HG03280 (cell line): ENCODE measurements at regions not wholly inside any gene's neighbourhood (a gene's known extent, or its start where the extent isn't known, plus 50 kb on each side); places are given as distances from the start of the nearest gene placed in this dataset.

Experiments
- ATAC-seq: cut with Tn5 transposase; IDR thresholded peaks from one replicate; pipeline ENCODE4 v1.9.1; 2021; ENCODE audit warnings: mild to moderate bottlenecking, moderate library complexity; ENCODE audit not compliant: unreplicated experiment

DNA sequence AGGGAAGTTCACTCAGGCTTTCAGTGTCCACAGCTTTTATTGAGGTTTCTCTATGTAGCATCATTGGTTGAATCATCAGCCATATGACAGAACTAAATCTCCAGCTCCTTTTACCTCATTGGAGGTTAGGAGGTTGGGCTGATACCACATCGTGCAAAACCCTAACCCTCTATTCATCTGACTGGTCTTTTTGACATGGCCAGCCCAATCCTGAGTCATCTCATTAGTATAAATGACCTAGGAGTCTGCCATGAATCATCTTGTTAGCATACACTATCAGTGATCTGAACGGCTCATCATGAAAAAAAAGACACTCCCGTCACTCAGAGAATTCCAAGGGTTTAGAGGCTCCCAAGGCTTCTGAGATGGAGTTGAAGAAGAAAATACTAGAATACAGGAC is 669.8 kb upstream of the POT1 start:
- ATAC-seq: no peak

DNA sequence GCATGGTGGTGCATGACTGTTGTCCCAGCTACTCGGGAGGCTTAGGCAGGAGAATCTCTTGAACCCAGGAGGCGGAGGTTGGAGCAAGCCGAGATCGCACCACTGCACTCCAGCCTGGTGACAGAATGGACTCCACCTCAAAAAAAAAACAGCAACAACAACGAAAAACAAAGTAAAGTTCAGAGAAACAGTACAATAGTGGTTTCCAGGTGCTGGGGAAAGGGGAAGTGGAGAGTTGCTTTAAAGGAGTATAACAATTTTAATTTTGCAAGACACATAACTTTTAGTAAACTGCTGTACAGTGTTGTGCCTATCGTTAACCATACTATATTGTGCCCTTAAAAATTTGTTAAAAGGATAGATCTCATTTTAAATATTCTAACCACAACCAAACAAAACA is 662.7 kb upstream of the POT1 start:
- ATAC-seq: no peak

DNA sequence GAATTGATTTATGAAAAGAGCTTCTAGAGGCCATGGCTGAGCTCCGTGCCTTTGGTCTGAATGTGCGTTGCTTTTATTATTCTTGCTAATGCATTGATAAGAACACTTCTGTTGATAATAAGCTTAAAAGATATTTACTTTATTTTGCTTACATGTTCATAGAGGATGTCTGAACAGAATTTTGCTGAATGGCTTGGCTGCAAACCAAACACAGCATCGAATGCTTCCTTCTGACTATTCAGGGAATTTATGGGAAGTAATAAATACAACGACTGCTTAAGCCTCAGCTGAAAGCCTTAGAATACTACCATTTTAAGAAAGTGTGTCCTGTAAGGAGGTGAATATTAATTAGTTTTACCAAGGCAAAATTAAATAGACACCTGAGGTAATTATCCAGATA is 643.5 kb upstream of the POT1 start:
- no peak for ATAC-seq

DNA sequence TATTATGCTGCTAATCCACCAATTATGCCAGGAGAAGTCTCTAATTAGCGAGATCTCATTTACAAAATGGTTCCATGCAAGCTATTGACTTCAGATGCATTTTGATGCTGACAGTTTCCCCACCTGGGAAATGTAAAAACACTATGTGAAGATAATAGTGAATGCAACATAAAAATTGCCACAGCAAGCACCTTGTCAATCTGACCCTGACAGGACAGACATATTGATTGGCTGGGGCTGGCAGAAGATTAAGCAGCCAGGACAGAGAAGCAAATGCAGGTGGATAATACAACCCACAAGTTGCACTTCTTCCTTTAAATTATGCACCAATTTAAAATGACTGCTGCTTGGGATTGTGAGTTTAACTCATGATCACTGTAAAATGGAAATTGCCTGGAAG is 642.8 kb upstream of the POT1 start:
- ATAC-seq: no peak

DNA sequence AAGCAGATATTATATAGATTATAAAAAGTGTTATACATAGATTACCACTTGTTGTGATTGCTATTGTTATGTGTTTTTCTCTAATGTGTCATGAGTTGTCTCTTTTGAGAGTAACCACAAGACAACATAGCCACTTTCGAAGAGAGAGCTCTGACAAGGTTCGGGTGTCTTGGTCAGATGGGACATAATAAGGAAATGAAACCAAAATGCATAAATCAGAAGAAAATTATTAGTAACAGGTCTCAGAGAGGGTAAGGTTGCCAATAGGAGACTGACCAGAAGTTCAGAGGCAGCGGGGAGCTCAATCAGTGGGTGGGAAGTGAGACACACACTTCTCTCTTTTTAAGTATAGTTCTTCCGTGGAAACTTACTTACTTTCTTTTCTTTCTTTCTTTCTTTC is 639.2 kb upstream of the POT1 start:
- ATAC-seq: peak; percentile 97

DNA sequence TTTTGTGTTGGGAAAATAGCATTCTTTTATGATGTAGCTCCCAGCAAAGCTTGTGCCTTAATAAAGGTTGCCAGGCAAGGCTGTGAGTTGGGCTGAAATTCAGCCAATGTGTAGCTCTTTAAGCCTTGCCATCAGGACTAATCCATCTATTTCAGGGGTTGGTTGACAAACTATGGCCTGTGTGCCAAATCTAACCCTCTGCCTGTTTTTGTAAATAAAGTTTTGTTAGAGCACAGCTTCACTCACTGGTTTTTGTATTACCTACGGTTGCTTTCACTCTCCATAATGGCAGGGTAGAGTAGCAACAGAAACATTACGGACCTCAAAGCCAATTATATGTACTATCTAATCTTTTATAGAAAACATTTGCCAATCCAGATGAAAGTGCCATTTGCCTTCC is 638.1 kb upstream of the POT1 start:
- ATAC-seq: no peak

DNA sequence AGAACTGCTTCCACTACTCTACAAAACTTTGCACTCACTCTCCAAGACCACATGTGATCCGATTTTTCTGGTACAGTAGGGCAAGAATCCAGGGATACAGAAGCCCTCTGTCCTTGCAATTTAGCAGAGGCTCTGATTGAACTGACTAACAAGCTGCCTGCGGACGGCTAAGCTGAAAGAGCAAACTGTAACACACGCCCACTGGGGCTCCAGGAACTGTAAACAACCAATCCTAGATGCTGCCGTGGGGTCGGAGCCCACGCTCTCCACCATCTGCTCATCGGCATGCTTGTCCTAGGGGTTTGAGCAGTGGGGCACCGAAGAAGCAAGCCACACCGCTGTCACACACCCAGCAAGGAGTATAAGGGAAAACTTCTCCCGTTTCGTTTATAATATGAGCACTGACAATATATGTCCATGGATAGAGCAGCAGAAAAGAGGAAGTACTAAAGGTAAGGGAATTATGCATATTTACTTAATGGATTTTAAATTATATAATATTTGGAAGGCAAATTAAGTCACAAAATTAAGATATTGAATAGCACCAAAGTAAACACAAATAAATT is 634.4 kb upstream of the POT1 start:
- ATAC-seq: no peak

DNA sequence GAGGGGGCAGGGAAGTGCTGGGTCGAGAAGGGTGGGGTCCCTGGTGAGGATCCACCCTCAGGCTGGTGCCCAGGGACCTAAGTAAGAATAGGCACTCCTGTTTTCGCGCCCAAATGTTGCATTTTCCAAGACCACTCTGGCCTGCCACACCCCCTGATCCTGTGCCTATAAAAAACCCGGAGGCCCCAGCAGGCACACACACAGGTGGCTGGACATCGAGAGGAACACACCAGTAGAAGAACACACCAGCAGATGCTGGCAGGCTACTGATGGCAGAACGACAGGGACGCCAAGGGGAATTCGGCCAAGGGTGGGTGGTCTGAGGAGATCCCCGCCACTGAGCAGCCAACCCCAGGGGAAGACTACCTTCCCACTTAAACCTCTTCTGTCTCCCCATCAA is 633.9 kb upstream of the POT1 start:
- ATAC-seq: no peak

DNA sequence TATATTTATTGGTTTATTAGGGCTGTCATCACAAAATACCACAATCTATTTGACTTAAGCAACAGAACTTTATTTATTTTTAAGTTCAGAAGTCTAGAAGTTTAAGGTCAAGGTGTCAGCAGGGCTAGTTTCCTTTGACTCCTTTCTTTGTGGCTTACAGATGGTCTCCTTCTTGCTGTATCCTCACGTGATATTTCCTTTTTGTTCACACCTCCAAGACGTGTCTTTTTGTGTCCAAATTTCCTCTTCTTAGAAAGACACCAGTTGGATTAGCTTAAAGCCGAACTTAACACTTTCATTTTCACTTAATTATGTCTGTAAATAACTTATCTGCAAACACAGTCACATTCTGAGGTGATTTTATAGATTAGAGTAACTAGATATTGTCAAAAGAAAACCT is 631.4 kb upstream of the POT1 start:
- no peak for ATAC-seq

DNA sequence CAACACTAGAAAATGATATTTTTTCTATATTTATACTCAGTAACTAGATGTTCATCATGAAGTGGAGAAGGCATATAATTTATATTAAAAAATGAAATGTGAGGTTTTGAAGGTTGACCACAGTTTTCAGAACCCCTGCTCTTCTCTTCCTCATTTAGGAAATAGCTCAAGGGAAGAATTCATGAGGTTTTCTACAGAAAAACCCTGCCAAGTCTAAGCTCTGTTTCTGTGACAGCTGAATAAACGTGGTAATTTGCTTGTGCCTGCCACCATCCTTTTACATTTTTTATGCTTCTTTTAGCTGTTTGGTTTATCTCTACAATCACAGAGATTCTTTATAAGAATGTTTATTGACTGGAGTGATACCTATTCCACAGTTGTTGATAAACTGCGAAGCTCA is 630.3 kb upstream of the POT1 start:
- no peak for ATAC-seq

DNA sequence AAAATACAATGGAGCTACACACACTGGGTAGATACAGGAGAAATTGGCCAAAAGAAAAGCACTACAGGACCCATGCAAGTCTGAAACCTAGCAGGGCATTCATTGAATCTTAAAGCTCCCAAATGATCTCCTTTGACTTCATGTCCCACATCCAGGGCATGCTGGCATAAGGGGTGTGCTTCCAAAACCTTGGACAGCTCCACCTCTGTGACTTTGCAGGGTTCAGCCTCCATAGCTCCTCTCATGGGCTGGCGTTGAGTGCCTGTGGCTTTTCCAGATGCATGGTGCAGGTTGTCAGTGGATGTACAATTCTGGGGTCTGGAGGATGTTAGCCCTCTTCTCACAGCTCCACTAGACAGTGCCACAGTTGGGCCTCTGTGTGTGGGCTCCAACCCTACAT is 626.3 kb upstream of the POT1 start:
- ATAC-seq: no peak

DNA sequence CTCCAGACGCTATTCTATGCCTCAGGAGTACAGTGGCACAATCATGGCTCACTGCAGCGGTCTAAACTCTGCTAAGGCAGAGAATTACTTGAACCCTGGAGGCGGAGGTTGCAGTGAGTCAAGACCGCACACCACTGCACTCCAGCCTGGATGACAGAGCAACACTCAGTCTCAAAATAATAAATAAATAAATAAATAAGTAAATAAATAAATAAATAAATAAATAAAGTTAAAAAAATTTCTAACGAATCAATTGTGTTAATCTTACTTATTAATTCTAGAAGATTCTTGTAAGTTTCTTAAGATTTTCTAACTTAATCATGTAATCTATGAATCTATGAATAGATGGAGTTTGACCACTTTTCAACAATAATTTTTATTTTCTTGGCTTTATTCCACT is 621.4 kb upstream of the POT1 start:
- no peak for ATAC-seq

DNA sequence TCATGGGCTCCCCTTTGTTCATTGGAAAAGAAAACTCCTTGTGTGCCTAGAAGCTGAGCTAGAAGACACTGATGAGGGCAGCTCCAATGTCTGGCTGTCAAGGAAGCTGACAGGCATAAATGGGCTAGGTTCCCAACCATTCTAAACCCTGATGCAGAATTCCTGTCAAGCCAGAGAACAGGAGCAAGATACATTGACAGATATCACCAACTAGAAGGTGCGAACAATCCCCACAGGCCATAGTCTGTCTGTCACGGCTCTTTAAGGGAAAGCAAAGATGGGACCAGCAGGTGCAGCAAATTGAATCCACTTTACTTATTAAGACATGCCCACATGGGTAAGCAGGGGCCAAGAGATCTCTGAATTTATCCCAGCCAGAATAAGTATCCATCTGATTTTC is 617.9 kb upstream of the POT1 start:
- ATAC-seq: no peak

DNA sequence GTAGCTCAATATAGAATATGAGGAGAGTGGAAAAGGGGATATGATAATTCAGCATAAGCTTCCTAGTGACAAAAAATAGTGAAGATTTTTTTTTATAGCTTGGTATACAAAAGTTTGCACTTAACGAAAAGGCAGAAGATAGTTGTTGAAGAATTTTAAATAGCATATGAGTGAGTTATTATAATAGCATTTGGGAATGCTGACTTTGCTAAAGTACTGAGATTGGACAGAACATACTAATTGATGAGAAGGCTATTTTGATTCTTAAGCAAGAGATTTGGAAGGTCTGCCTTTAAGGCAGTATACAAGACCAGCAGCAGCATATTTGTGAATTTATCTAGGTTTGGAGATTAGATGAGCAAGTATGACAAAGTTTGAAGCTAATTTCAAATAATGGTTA is 600.9 kb upstream of the POT1 start:
- no peak for ATAC-seq

DNA sequence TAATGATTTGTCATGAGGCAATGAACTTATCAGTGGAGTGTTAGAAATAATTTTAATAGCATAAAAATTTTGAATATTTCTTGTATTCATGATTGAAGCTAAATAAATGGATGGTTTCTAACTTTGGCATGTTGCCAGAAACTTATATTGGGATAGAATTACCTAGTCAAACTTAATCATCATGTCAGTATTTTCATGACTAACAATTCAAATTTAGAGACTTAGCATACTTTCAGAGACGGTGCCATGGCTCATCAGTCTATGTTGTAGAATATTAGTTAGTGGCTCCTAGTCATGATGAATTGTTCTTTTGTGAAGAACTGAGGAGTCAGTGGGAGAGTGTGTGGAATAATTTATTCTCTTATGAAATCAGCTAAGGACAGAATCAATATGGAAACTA is 599.6 kb upstream of the POT1 start:
- ATAC-seq: no peak

DNA sequence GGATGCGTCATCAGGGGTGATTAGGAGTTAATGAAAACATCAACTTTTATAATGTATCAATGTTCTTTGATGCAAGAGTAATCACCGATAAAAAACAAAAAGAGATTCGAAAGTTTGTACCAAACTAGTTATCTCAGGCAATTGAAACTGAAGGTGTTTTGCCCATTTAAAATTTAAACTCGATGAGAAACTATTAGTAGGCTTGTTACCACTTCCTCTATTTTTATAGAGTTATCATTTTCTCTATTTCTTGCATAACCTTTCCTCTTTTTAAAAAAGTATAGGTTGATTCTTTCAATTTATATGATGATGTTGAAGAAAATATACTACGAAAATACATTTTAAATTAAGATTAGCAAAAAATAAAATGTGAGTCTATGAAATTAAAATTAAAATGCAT is 597.3 kb upstream of the POT1 start:
- no peak for ATAC-seq

DNA sequence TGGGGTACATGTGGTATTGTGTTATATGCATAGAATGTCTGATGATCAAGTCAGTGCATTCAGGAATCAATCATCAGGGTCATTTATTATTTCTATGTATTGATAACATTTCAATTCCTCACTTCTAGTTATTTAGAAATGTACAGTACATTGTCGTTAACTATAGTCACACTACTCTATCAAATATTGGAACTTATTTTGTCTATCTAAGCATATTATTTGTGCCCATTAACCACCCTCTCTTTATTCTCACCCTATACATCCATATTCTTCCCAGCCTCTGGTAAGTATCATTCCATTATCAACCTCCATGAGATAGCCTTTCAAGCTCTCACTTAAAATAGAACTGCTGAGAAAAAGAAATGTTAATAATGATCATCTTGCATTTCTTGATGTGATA is 596.5 kb upstream of the POT1 start:
- no peak for ATAC-seq

DNA sequence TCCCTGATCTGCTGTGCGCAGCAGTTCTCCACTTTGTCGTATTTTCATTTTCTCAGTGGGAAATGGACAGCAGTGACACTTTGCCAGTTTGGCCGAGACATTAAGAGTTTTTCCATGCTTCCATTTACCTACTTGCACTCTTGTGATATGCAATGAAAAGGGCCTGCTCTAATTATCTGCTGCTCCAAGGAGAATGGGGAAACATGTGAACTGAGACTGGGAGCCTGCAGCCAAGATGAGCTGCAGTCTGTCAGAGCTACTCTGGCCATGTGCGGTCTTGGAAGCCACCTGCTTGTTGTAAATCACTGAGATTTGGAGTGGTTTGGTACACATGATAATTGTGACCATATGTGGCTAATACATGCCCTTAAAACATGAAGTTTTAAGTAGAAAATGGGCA is 586.6 kb upstream of the POT1 start:
- ATAC-seq: no peak

DNA sequence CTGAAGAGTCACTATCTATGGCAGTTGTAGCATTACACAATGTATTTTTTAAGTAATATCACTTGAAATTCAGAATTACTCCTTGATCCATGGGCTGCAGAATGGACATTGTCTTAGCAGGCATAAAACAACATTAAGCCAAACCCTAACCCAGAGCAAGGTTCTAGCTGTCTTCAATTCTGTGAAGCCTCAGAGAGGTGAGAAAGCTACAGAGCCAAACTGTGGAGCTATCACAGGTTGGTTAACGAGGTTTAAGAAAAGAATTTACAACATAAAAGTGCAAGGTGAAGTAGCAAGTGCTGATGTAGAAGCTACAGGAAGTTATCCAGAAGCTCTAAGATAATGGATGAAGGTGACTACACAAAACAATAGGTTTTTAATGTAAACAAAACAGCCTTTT is 582.7 kb upstream of the POT1 start:
- ATAC-seq: no peak

DNA sequence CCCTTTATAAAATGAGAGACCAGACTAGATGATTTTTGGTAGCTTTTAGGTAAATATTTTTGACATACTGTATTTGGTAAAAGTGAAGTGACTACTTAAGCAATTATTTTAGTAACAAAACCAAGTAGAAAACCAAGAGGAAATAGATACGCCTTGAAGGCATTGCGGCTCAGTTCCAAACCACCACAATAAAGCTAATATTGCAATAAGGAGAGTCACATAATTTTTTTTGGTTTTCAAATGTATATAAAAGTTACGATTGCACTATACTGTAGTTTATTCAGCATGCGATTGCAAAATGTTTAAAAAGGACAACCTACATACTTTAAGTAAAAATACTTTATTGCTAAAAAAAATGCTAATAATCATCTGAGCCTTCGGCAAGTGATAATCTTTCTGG is 581.7 kb upstream of the POT1 start:
- ATAC-seq: no peak

DNA sequence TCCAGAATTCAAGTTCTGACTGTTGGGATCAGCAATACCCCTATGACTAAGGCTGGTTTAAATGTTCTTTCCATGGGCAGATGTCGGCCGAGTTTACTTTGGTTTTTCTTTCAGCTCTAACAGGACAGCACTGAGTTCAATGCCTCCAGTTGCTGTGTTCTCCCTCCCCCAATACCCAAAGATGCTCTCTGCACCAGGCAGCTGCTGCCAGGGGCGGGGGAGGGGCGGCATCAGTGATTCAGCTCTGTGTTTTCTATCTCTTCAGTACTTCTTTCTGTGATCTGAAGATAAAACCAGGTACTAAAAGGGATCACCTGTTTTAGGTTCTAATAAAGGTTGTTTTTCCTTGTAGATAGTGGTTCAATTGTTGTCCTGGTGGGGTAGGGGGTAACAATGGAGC is 576.7 kb upstream of the POT1 start:
- no peak for ATAC-seq

DNA sequence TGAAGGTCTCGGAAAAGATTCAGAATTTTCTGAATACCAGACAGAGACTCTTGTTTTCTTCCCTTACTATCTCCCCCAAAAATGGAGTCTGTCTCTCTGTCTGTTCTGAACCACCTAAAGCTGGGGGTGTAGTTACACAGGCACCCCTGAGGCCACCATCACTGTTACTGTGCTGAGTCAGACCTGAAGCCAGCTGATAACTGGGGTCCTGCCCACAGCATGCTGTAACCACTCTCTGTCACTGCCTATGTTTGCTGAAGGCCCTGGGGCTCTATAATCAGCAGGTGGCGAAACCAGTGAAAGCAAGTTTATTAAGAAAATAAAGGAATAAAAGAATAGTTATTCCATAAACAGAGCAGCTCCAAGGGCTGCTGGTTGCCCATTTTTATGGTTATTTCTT is 575.2 kb upstream of the POT1 start:
- ATAC-seq: no peak

DNA sequence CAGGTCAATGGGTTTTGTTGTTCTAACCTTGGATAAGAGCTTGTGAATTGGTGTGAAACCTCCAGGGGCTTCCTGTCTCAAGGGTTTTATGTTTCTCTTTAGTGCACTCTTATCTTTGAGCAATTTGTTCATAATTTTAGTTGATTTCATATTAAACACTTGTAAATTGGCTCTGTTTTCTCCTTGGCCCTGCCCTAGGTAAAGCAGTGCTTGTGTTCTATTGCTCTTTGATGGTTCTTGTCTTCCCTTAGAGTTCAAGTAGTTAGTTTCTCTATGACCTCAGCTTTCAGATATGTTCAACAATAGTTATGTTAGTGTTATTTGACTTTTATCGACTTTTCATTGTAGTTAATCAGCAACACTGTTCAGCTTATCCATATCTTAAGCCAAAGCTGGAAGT is 566.4 kb upstream of the POT1 start:
- ATAC-seq: no peak

DNA sequence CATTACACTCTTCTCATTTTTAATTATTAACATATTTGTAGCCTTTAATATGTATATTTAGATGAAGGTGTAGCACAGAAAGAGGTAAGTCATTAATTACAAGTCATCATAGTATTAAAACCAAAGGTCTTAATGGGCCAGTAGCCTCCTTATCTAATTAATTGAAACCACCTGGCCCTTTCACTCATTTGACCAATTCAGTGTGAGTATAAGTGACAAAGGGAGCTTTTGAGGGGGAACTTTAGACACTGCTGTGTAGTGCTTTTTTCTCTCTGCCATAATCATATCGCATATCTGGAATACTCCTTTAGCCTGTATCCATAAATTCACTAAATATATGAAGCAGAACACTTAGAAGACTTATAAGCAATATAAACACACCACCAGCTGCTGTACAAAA is 562.9 kb upstream of the POT1 start:
- no peak for ATAC-seq
